ENCODE measurements at regions not wholly inside any gene's neighbourhood (a gene's known extent, or its start where the extent isn't known, plus 50 kb on each side); places are given as distances from the start of the nearest gene placed in this dataset.

GRCh38 chr21:19855522-19855921 lies 1142.7 kb upstream of the NCAM2 start:
- no peak for DNase-seq

- no peak for DNase-seq
Measured at GRCh38 chr21:19864476-19864875, 1133.7 kb upstream of the NCAM2 start.

GRCh38 chr21:19870682-19871081 lies 1127.5 kb upstream of the NCAM2 start:
- no peak for DNase-seq

- no peak for DNase-seq
Measured at GRCh38 chr21:19874521-19874920, 1123.7 kb upstream of the NCAM2 start.

GRCh38 chr21:19878133-19878532 lies 1120.1 kb upstream of the NCAM2 start:
- no peak for DNase-seq

- no peak for DNase-seq
Measured at GRCh38 chr21:19899645-19900044, 1098.6 kb upstream of the NCAM2 start.

GRCh38 chr21:19900149-19900548 lies 1098.1 kb upstream of the NCAM2 start:
- DNase-seq: no peak

- DNase-seq: no peak
Measured at GRCh38 chr21:19908390-19908789, 1089.8 kb upstream of the NCAM2 start.

- no peak for DNase-seq
Measured at GRCh38 chr21:19914028-19914427, 1084.2 kb upstream of the NCAM2 start.

- no peak for DNase-seq
Measured at GRCh38 chr21:19921211-19921610, 1077.0 kb upstream of the NCAM2 start.

GRCh38 chr21:19922122-19922521 lies 1076.1 kb upstream of the NCAM2 start:
- no peak for DNase-seq

GRCh38 chr21:19935467-19935866 lies 1062.7 kb upstream of the NCAM2 start:
- DNase-seq: no peak

GRCh38 chr21:19937619-19938018 lies 1060.6 kb upstream of the NCAM2 start:
- no peak for DNase-seq

- no peak for DNase-seq
Measured at GRCh38 chr21:19941626-19942025, 1056.6 kb upstream of the NCAM2 start.

- no peak for DNase-seq
Measured at GRCh38 chr21:19950347-19950746, 1047.9 kb upstream of the NCAM2 start.

- no peak for DNase-seq
Measured at GRCh38 chr21:19969156-19969555, 1029.1 kb upstream of the NCAM2 start.

- no peak for DNase-seq
Measured at GRCh38 chr21:19981938-19982337, 1016.3 kb upstream of the NCAM2 start.

GRCh38 chr21:19986396-19986795 lies 1011.8 kb upstream of the NCAM2 start:
- DNase-seq: no peak

- no peak for DNase-seq
Measured at GRCh38 chr21:19987671-19988070, 1010.5 kb upstream of the NCAM2 start.

- no peak for DNase-seq
Measured at GRCh38 chr21:19992540-19992939, 1005.7 kb upstream of the NCAM2 start.

GRCh38 chr21:19993268-19993667 lies 1004.9 kb upstream of the NCAM2 start:
- DNase-seq: no peak

- no peak for DNase-seq
Measured at GRCh38 chr21:19995253-19995652, 1003.0 kb upstream of the NCAM2 start.

GRCh38 chr21:19998453-19998852 lies 999.8 kb upstream of the NCAM2 start:
- DNase-seq: no peak

- DNase-seq: no peak
Measured at GRCh38 chr21:19999369-20000272, 998.6 kb upstream of the NCAM2 start.
